Nephron progenitor cell (in vitro differentiated cells): ENCODE measurements at regions not wholly inside any gene's neighbourhood (a gene's known extent, or its start where the extent isn't known, plus 50 kb on each side); places are given as distances from the start of the nearest gene placed in this dataset.

ENCODE experiments used
- DNase-seq: peaks from one replicate; pipeline ENCODE4 v3.0.0; 2021
- H3K27ac Mint-ChIP-seq: 2 replicates; pipeline ENCODE4 v1.8.0; 2021; ENCODE audit warnings: mild to moderate bottlenecking, moderate library complexity, mixed read lengths
- H3K27me3 Mint-ChIP-seq: 2 replicates; pipeline ENCODE4 v1.8.0; 2021; ENCODE audit warnings: mild to moderate bottlenecking, low read depth, mixed read lengths; ENCODE audit not compliant: poor library complexity
- H3K36me3 Mint-ChIP-seq: 2 replicates; pipeline ENCODE4 v1.8.0; 2021; ENCODE audit warnings: low read depth, mixed read lengths
- H3K4me1 Mint-ChIP-seq: 2 replicates; pipeline ENCODE4 v1.8.0; 2021; ENCODE audit warnings: mixed read lengths
- H3K4me3 Mint-ChIP-seq: 2 replicates; pipeline ENCODE4 v1.8.0; 2021; ENCODE audit warnings: mild to moderate bottlenecking, moderate library complexity, mixed read lengths
- H3K9me3 Mint-ChIP-seq: 2 replicates; pipeline ENCODE4 v1.8.0; 2021; ENCODE audit warnings: mild to moderate bottlenecking, moderate library complexity, mixed read lengths
- CTCF ChIP-seq: fragments of 200-600 bp; sonication (generic); IDR thresholded peaks from 2 replicates; pipeline ENCODE4 v1.5.0; 2021; ENCODE audit warnings: antibody characterized with exemption

- Mint-ChIP-seq H3K27ac (no peak overlapping the region), H3K36me3 (no peaks in the 10 kb centered on the region), H3K9me3 (no peaks in the 10 kb centered on the region), H3K27me3 (peaks cover 15% of the 10 kb centered on the region), H3K4me3 (no peak overlapping the region), H3K4me1 (peaks cover 50% of the 10 kb centered on the region)
- TF ChIP-seq CTCF = no peak
- DNase-seq = no peak
Observed at GRCh38 chr1:213385806-213386324, 334.8 kb downstream of the RPS6KC1 start.

- peaks cover 15% of the 10 kb centered on the region for H3K27me3 Mint-ChIP-seq
- H3K4me1 Mint-ChIP-seq = peaks cover 40% of the 10 kb centered on the region
- H3K27ac Mint-ChIP-seq = no peak overlapping the region
- no peaks in the 10 kb centered on the region for H3K9me3 Mint-ChIP-seq
- H3K4me3 Mint-ChIP-seq = no peak overlapping the region
- no peak for TF ChIP-seq CTCF
- DNase-seq = no peak
- no peaks in the 10 kb centered on the region for H3K36me3 Mint-ChIP-seq
Observed at GRCh38 chr1:213387380-213388015, 336.5 kb downstream of the RPS6KC1 start.

- no peaks in the 10 kb centered on the region for H3K36me3 Mint-ChIP-seq
- no peak overlapping the region for H3K4me3 Mint-ChIP-seq
- DNase-seq = no peak
- peaks cover 10% of the 10 kb centered on the region for H3K27me3 Mint-ChIP-seq
- no peak overlapping the region for H3K27ac Mint-ChIP-seq
- TF ChIP-seq CTCF = no peak
- peaks cover 40% of the 10 kb centered on the region for H3K4me1 Mint-ChIP-seq
- no peaks in the 10 kb centered on the region for H3K9me3 Mint-ChIP-seq
Observed at GRCh38 chr1:213388199-213388598, 337.2 kb downstream of the RPS6KC1 start.

GRCh38 chr1:213389061-213389581 is 338.1 kb downstream of the RPS6KC1 start:
- Mint-ChIP-seq H3K36me3 (no peaks in the 10 kb centered on the region), H3K27ac (peak overlapping the region; percentile 34), H3K9me3 (no peaks in the 10 kb centered on the region), H3K27me3 (peaks cover 9% of the 10 kb centered on the region), H3K4me3 (no peak overlapping the region), H3K4me1 (peaks cover 45% of the 10 kb centered on the region)
- DNase-seq = no peak
- TF ChIP-seq CTCF = no peak

- peaks cover 36% of the 10 kb centered on the region for H3K4me1 Mint-ChIP-seq
- H3K36me3 Mint-ChIP-seq = no peaks in the 10 kb centered on the region
- no peak for TF ChIP-seq CTCF
- H3K4me3 Mint-ChIP-seq = no peak overlapping the region
- peak overlapping the region; percentile 6 for H3K27ac Mint-ChIP-seq
- peaks cover 8% of the 10 kb centered on the region for H3K27me3 Mint-ChIP-seq
- DNase-seq = no peak
- H3K9me3 Mint-ChIP-seq = peaks cover 5% of the 10 kb centered on the region
Observed at GRCh38 chr1:213391445-213391844, 340.4 kb downstream of the RPS6KC1 start.

GRCh38 chr1:213393860-213394259 is 342.8 kb downstream of the RPS6KC1 start:
- Mint-ChIP-seq H3K9me3 (peaks cover 13% of the 10 kb centered on the region), H3K36me3 (peaks cover 5% of the 10 kb centered on the region), H3K27me3 (peaks cover 4% of the 10 kb centered on the region), H3K4me3 (no peak overlapping the region), H3K4me1 (peaks cover 39% of the 10 kb centered on the region), H3K27ac (no peak overlapping the region)
- TF ChIP-seq CTCF = no peak
- DNase-seq = no peak
